ENCODE measurements at regions not wholly inside any gene's neighbourhood (a gene's known extent, or its start where the extent isn't known, plus 50 kb on each side); places are given as distances from the start of the nearest gene placed in this dataset.

GRCh38 chr10:53548664-53549063 lies 776.1 kb upstream of the MBL2 start:
- TF ChIP-seq, protein P1, sequence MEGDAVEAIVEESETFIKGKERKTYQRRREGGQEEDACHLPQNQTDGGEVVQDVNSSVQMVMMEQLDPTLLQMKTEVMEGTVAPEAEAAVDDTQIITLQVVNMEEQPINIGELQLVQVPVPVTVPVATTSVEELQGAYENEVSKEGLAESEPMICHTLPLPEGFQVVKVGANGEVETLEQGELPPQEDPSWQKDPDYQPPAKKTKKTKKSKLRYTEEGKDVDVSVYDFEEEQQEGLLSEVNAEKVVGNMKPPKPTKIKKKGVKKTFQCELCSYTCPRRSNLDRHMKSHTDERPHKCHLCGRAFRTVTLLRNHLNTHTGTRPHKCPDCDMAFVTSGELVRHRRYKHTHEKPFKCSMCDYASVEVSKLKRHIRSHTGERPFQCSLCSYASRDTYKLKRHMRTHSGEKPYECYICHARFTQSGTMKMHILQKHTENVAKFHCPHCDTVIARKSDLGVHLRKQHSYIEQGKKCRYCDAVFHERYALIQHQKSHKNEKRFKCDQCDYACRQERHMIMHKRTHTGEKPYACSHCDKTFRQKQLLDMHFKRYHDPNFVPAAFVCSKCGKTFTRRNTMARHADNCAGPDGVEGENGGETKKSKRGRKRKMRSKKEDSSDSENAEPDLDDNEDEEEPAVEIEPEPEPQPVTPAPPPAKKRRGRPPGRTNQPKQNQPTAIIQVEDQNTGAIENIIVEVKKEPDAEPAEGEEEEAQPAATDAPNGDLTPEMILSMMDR (conservative IDR thresholded peaks at IDR 0.05), result no peak
- TF ChIP-seq EZH2 (IDR thresholded peaks at IDR 0.05; ENCODE audit: low read depth), result no peak
